GM23248 (cell line): ENCODE measurements at regions not wholly inside any gene's neighbourhood (a gene's known extent, or its start where the extent isn't known, plus 50 kb on each side); places are given as distances from the start of the nearest gene placed in this dataset.
"Not testable (repeated sequence)": the region's sequence is repeated elsewhere in the genome, so short reads cannot be mapped to it uniquely, and the experiment has no call there.

Experiments used
- DNase-seq: peaks from one replicate; pipeline ENCODE4 v3.0.0-alpha.2; 2015
- H2AFZ ChIP-seq: fragments of 200-600 bp; sonication (generic); 2 replicates; pipeline ENCODE4 v1.6.1; 2016; ENCODE audit warnings: antibody characterized with exemption
- H3F3A ChIP-seq: fragments of 200-600 bp; sonication (generic); 2 replicates; pipeline ENCODE4 v1.6.1; 2016; ENCODE audit warnings: mild to moderate bottlenecking, antibody characterized with exemption, mixed run types; ENCODE audit not compliant: insufficient read depth
- H3K27ac ChIP-seq: fragments of 200-600 bp; sonication (generic); 2 replicates; pipeline ENCODE4 v1.5.1; 2016; ENCODE audit warnings: mild to moderate bottlenecking
- H3K27me3 ChIP-seq: fragments of 200-600 bp; sonication (generic); replicated peaks from 2 replicates; pipeline ENCODE4 v1.6.1; 2016; ENCODE audit warnings: mild to moderate bottlenecking; ENCODE audit not compliant: insufficient read depth
- H3K36me3 ChIP-seq: fragments of 200-600 bp; sonication (generic); 2 replicates; pipeline ENCODE4 v1.6.1; 2016; ENCODE audit warnings: low read depth, mild to moderate bottlenecking
- H3K4me1 ChIP-seq: fragments of 200-600 bp; sonication (generic); 2 replicates; pipeline ENCODE4 v1.6.1; 2016; ENCODE audit warnings: mild to moderate bottlenecking; ENCODE audit not compliant: insufficient read depth
- H3K4me2 ChIP-seq: fragments of 200-600 bp; sonication (generic); one replicate; pipeline ENCODE4 v1.6.1; 2016; ENCODE audit warnings: mild to moderate bottlenecking; ENCODE audit not compliant: unreplicated experiment
- H3K4me3 ChIP-seq: fragments of 200-600 bp; sonication (generic); 2 replicates; pipeline ENCODE4 v1.5.1; 2016; ENCODE audit warnings: mild to moderate bottlenecking
- H3K79me2 ChIP-seq: fragments of 200-600 bp; sonication (generic); 2 replicates; pipeline ENCODE4 v1.6.1; 2016; ENCODE audit warnings: mild to moderate bottlenecking; ENCODE audit not compliant: insufficient read depth
- H3K9ac ChIP-seq: fragments of 200-600 bp; sonication (generic); 2 replicates; pipeline ENCODE4 v1.6.1; 2016; ENCODE audit warnings: mild to moderate bottlenecking
- H3K9me2 ChIP-seq: fragments of 200-600 bp; sonication (generic); 2 replicates; pipeline ENCODE4 v1.6.1; 2016; ENCODE audit warnings: mixed run types, mild to moderate bottlenecking, moderate library complexity; ENCODE audit not compliant: insufficient read depth
- H3K9me3 ChIP-seq: fragments of 200-600 bp; sonication (generic); one replicate; pipeline ENCODE4 v1.6.1; 2017; ENCODE audit warnings: low read depth
- H4K20me1 ChIP-seq: fragments of 200-600 bp; sonication (generic); 2 replicates; pipeline ENCODE4 v1.6.0; 2016; ENCODE audit not compliant: insufficient read depth
- WGBS, 2 experiments: methylation state at CpG; one replicate each; pipeline ENCODE4 v1.1.6; 2015 to 2017; ENCODE audit warnings: low lambda C conversion rate in 2 of 2, low coverage in 1 of 2; ENCODE audit errors: missing lambda C conversion rate in 2 of 2; 5-methylcytosine and 5-hydroxymethylcytosine counted together
- in situ Hi-C: fragments of 300-500 bp; cut with MboI; formaldehyde crosslinking; loops from 2 replicates; pipeline ENCODE4 v1.15.0; 2020

DNA sequence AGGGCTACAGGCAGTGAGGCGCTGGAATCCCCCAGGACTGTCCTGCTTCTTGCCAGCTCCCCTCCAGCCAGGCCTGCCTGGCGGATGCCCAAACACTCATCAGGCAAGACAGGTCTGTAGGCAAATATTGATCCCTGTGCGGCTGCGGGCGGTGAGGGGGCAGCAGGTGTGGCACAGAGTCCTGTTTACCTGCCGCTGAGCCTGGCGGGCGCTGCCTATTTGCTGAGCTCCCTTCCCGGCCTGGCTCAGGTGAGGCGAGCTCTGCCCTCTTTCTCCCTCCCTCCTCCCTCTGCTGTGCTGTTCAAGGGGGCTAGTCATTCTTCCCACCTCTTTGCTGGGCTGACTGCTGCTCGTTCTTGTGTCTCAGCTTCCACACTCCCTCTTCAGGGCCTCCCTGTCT is 71.5 kb downstream of the PROP1 start:
- WGBS, 2 experiments, result 100% methylated on average over 1 of the region's 11 CpGs; no CpG with 5 or more reads in 1 of the 2 experiments
- H2AFZ ChIP-seq, result not testable (repeated sequence)

DNA sequence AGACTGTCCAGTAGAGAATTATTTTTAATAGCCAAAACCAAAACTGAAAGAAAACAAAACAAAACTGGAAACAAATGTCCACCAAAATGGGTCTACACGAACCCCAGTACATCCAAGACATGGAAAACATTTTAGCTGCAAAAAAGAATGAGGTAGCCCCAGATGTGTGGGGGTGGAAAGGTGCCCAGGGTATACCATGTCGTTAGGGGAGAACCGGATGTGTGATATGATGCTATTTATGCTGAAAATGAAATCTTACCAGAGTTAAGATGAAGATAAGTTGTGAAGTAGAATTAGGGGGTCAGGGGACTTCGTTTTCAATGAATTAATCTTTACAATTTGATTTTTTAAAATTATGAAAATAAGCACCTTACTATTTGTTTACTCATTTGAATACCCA is 72.2 kb downstream of the PROP1 start:
- H3K36me3 ChIP-seq, H4K20me1 ChIP-seq, H3K9me2 ChIP-seq, in situ Hi-C loops, H3K9me3 ChIP-seq, H3F3A ChIP-seq, H3K79me2 ChIP-seq, H2AFZ ChIP-seq, DNase-seq, H3K27me3 ChIP-seq, H3K27ac ChIP-seq, H3K4me2 ChIP-seq, H3K9ac ChIP-seq, H3K4me1 ChIP-seq, H3K4me3 ChIP-seq: not testable (repeated sequence)
- WGBS, 2 experiments, result 64 to 67% methylated on average over 3 of the region's 4 CpGs

More for the DNA sequence above, 71.5 kb downstream of the PROP1 start:
- H3K4me1 ChIP-seq, in situ Hi-C loops, H4K20me1 ChIP-seq, H3K36me3 ChIP-seq, H3K79me2 ChIP-seq, DNase-seq, H3K9me2 ChIP-seq, H3K4me2 ChIP-seq, H3K27me3 ChIP-seq, H3K4me3 ChIP-seq, H3K9ac ChIP-seq, H3K9me3 ChIP-seq, H3K27ac ChIP-seq, H3F3A ChIP-seq: not testable (repeated sequence)

DNA sequence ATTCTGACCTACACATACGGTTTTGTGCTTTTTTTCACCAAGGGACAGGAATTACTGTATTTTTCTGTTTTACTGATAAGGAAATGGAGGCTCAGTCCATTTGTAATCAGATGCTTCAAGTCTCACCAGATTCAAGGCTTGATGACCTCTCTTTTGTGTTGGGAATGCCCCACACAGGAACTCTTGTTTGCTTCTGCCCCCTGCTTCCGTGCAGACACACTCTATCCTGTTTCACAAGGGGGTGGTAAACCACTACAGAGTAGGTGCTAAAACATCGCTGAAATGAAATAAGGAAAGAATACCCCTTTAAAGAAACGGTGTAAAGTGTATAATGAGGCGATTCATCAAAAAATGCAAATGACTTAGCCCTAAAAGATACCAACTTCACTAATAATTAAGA is 72.9 kb downstream of the PROP1 start:
- not testable (repeated sequence) for H3K27ac ChIP-seq, H3K4me3 ChIP-seq
- WGBS, 2 experiments, result 91% methylated on average over 3 to 4 of the region's 5 CpGs

DNA sequence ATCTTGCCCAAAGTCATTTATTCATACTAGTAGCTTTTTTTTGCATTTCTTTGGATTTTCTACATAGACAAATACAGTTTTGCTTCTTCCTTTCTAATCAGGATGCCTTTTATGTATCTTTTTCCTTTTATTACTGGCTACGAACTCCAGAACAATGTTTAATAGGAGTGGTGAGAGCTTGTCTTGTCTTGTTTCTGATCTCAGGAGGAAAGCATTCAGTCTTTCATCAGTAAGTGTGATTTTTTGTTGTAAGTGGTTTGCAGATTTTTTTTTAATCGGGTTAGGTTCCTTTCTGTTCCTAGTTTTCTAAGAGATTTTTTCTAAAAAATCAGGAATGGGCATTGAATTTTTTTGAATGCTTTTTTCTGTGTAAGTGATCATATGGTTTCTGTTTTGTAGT is 86.8 kb downstream of the PROP1 start:
- H3K9ac ChIP-seq, in situ Hi-C loops, H3K4me3 ChIP-seq, H3K27me3 ChIP-seq, H3K4me1 ChIP-seq, DNase-seq, H3K9me2 ChIP-seq, H3K27ac ChIP-seq, H3F3A ChIP-seq, H3K36me3 ChIP-seq, H3K4me2 ChIP-seq, H3K79me2 ChIP-seq, H4K20me1 ChIP-seq, H3K9me3 ChIP-seq, H2AFZ ChIP-seq: not testable (repeated sequence)
- WGBS, 2 experiments, result 65 to 87% methylated on average over 2 of the region's 2 CpGs

More for the DNA sequence above, 72.9 kb downstream of the PROP1 start:
- H3K9me2 ChIP-seq, in situ Hi-C loops, H3K9ac ChIP-seq, H4K20me1 ChIP-seq, H2AFZ ChIP-seq, H3K4me2 ChIP-seq, H3K36me3 ChIP-seq, H3K79me2 ChIP-seq, DNase-seq, H3F3A ChIP-seq, H3K4me1 ChIP-seq, H3K27me3 ChIP-seq, H3K9me3 ChIP-seq: not testable (repeated sequence)

DNA sequence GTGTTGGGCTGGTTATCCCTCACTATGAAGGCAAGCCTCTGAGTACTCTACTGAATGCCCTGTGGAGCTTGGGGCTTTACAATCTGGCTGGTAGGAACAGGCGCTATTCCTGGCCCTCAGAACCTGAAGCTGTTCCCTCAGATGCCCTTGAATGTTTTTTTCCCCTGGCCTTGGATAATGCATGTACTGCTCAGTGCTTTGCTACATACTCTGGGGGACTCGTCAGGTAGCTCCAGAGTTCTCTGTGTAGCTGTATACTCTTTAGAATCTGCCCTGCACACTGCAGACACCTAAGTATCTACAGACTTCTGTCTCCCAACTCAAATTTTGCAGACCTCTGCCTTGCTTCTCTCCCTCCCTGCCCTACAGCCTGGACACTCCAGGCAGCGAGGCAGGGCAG is 93.2 kb downstream of the PROP1 start:
- H3K79me2 ChIP-seq, H3K9ac ChIP-seq, DNase-seq, H3K9me2 ChIP-seq, H3F3A ChIP-seq, H3K27ac ChIP-seq, H2AFZ ChIP-seq, H3K4me1 ChIP-seq, H4K20me1 ChIP-seq, H3K36me3 ChIP-seq, H3K4me3 ChIP-seq, H3K9me3 ChIP-seq, H3K27me3 ChIP-seq, H3K4me2 ChIP-seq, in situ Hi-C loops: not testable (repeated sequence)
- WGBS, 2 experiments, result 85 to 92% methylated on average over 1 of the region's 3 CpGs

DNA sequence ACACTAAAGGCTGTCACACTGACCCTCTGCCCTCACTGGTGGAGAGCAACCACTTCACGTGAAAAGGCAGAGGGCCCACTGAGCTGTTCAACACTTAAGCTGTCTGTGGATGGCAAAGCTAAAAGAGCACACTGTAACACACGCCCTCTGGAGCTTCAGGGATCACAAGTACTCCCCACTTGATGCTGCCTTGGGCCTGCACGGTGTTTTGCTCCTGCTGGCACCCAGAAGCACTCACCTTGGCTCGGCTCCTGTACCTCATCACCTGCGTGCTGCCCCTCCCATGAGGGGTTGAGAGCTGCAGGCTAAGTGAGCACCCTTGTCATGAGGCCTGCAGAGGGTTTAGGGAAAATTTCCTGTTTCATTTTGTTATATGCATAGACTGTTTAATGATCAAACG is 96.0 kb downstream of the PROP1 start:
- H3K4me3 ChIP-seq, H3K79me2 ChIP-seq, DNase-seq, H4K20me1 ChIP-seq, H3K27me3 ChIP-seq, H3K4me1 ChIP-seq, H2AFZ ChIP-seq, H3K36me3 ChIP-seq, H3K9me3 ChIP-seq, H3K9ac ChIP-seq, H3F3A ChIP-seq, H3K9me2 ChIP-seq, in situ Hi-C loops, H3K27ac ChIP-seq, H3K4me2 ChIP-seq: not testable (repeated sequence)
- WGBS, 2 experiments, result 82 to 85% methylated on average over 3 of the region's 6 CpGs

DNA sequence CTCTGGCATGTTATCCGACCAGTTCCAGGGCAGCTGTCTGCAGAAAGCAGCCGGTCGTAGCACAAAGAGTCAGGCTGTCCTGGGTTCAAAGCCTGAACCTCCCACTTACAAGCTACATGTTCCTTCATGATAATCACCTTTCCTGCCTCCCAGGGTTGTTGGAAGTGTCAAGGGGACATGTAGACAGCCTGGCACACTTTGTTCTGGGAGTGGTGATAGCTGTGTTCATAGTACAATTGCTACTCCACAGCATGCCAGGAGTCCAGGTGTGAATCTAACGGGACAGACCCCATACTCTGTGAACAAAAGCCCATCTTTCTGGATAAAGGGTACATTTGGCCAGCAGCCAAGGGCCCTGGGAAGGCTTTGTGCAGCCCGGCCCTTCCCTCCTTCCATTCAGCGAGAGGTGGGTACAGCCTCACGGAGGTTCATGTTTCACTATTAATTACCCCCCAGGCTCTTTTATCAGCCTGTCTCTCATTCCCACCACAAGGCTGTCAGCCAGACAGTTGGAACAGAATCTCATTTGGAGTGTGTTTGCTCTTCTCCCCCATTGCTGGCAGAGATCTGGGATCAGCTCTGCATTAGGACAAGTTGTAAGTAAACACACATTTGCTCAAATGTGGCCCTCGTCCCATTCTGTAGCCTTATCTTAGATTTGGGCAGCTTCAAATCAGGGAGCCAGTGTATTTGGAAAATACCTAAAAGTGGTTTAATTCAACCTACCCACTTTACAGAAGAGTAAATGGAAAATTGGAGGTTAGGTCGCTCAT is 101.2 kb downstream of the PROP1 start:
- H3K36me3 ChIP-seq, H3K9me3 ChIP-seq, H3K4me1 ChIP-seq, H3K9me2 ChIP-seq, DNase-seq, H4K20me1 ChIP-seq, H3K4me2 ChIP-seq, H3K27me3 ChIP-seq, H3K79me2 ChIP-seq, H3K27ac ChIP-seq, in situ Hi-C loops, H3K4me3 ChIP-seq, H3K9ac ChIP-seq, H3F3A ChIP-seq, H2AFZ ChIP-seq: not testable (repeated sequence)
- WGBS, 2 experiments, result 100% methylated on average over 1 of the region's 9 CpGs; no CpG with 5 or more reads in 1 of the 2 experiments

DNA sequence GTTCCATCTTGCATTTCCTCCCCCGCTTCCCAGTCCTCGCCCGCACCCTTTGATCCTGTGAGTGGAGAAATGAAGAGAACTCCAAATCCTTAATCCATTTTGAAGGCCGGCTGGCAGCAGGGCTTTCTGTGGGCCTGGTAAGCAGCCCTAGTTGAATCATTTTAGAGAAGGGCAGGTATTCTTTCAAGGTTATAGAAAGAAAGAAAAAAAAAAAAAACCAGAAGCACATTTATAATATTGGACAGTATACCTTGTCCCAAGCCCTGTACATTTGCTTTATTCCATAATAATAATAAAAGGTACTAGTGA is 103.7 kb downstream of the PROP1 start:
- H3K4me3 ChIP-seq, H3K4me2 ChIP-seq, H3K27me3 ChIP-seq, H3K27ac ChIP-seq, H2AFZ ChIP-seq, H3F3A ChIP-seq, H3K36me3 ChIP-seq, H3K9me3 ChIP-seq, H3K9me2 ChIP-seq, in situ Hi-C loops, DNase-seq, H4K20me1 ChIP-seq, H3K9ac ChIP-seq, H3K4me1 ChIP-seq, H3K79me2 ChIP-seq: not testable (repeated sequence)
- 83 to 91% methylated on average over 4 of the region's 4 CpGs for WGBS, 2 experiments
